HG03175 (cell line): ENCODE measurements at regions not wholly inside any gene's neighbourhood (a gene's known extent, or its start where the extent isn't known, plus 50 kb on each side); places are given as distances from the start of the nearest gene placed in this dataset.
"Not testable (repeated sequence)": the region's sequence is repeated elsewhere in the genome, so short reads cannot be mapped to it uniquely, and the experiment has no call there.

ENCODE experiments used
- ATAC-seq: cut with Tn5 transposase; IDR thresholded peaks from one replicate; pipeline ENCODE4 v1.9.1; 2021; ENCODE audit warnings: mild to moderate bottlenecking, moderate library complexity; ENCODE audit not compliant: unreplicated experiment

DNA sequence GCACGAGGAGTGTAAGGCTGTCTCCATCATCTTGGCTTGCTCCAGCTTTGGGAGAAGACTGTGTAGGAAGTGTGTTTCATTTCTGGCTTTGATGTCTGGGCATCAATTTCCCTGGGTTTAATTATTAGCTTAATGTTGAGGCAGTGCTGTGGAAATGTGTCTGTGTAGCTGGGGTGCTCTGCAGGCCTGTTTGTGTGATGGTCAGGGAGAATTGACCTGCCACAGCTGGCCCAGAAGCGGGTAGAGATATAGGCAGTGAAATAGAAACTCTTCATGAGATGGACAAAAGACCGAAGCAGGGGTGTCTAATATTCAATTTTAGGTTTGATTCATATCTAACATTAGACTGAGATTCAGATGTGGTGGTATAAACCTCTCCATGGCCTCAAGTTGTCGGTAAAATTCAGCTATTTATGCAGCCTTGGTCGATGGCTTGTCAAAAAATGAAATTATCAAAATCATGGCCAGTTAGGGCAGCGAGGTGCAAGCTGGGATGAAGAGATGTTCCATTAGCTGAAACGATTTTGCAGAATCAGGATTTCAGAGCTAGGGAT lies 95.3 kb upstream of the SNX9 start:
- ATAC-seq: no peak

DNA sequence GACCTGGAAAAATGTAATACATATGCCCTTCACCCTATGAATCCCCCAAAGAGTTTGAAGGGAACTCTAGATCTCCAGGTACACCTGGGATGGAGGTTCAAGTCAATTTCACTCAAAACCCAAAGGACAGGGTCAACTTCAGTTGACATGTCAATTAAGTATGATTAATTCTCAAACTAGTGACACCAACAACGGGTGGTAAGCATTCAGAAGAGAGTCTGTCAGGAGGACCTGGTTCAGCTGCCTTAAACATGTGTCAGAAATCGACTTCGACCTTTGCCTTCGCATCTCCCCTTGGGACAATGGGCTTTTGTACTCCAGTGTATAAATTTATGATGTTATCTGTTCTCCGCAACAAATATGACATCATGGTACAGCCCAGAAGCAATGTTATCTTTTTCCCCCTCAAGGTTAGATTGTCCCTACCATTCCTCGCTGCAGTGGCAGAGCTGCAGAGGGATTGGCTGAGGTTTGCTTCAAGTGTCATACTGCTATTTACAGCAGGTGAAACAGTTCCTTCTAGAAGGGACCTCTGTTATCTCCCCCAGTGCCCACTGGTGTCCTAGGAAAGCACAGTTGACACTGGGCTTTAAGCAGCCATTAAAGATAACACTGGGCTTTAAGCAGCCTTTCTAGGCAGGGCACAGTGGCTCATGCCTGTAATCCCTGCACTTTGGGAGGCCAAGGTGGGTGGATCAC lies 94.7 kb upstream of the SNX9 start:
- ATAC-seq: no peak

DNA sequence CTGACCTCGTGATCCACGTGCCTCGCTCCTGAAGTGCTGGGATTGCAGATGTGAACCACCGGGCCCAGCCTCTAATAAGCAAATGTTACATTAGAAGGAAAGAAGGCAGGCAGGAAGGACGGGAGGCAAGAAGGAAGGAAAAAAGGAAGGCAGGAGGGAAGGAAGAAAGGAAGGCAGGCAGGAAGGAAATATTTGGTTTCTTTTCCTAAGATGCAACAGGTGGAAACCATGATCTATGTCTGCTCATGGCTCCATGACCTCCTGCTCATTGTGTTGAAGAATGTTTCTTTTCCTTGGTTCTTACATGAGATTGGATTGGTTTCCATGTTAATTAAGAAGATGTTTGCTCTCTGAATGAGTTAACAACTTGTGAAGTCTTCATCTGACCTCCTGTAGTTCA lies 91.8 kb upstream of the SNX9 start:
- no peak for ATAC-seq

DNA sequence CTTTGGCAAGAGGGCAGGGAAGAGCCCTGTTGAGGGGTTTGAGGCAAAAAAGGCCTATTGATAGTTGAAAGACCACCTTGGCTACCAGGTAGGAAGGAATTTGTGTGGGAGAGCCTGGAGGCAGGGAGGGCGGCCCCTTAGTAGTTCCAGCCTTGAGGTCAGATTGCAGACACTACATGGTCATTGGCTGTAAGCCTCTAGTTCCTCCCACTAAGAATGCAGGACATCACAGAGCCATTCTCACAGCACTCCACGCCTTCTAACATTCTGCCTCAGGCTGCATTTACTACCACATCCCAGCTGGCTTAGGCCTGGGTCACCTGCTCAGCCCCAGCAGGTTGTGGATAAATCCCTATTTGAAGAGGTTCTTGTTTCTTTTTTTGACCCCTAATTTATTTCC lies 91.0 kb upstream of the SNX9 start:
- ATAC-seq: no peak

DNA sequence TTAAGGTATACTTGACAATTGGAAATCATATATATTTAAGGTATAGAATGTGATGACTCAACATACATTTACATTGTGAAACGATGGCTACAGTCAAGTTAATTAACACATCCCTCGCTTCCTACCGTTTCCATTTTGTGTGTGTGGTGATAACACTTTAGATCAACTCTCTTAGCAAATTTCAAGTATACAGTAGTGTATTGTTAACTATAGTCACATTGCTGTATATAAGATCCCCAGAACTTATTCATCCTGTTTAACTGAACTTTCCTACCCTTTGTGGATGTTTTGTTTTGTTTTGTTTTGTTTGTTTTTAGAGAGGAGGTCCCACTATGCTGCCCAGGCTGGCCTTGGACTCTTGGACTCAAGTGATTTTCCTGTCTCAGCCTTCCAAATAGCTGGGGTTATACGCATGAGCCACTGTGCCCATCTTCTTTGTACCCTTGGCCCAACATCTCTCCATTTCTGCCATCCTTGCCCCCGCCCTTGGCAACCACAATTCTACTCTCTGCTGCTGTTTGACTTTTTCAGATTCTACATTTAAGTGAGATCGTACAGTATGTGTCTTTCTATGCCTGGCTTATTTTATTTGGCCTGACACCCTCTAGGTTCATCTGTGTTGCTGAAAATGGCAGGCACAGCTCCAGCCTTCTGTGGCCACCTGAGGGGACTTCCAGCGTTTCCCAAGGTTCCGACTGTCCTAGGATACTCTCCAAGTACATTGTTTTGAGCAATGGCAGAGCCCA lies 90.5 kb upstream of the SNX9 start:
- no peak for ATAC-seq

DNA sequence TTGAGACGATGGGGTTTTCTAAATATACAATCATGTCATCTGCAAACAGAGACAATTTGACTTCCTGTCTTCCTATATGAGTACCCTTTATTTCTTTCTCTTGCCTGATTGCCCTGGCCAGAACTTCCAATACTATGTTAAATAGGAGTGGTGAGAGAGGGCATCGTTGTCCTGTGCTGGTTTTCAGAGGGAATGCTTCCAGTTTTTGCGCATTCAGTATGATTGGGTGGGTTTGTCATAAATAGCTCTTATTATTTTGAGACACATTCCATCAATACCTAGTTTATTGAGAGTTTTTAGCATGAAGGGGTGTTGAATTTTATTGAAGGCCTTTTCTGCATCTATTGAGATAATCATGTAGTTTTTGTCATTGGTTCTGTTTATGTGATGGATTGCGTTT lies 86.5 kb upstream of the SNX9 start:
- not testable (repeated sequence) for ATAC-seq

DNA sequence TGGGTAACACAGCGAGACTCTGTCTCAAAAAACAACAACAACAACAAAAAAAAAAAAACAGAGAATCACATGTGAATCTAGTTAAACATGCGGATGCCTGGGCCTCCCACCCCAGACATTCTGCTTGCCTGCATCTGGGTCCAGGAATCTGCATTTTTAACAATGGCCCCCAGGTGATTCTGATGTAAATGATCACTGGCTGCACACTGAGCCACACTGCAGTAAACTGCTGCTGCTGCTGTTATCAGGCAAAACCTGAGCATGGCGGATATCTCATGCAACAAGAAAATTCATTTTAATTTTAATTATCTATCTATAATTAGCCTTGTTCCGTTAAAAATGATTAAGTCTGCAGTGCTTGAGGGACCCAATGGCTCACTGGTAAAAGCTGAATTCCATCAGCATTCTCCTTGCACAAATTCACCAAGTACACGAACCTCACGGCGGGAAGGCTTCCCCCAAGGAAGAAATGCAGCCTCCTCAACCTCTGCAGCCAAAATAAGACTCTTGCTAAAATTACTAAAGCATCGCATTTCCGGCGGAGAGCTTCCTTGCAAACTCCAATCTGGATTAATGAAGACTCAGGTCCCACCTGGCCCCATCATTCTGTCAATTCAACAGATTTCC lies 81.6 kb upstream of the SNX9 start:
- ATAC-seq: no peak

DNA sequence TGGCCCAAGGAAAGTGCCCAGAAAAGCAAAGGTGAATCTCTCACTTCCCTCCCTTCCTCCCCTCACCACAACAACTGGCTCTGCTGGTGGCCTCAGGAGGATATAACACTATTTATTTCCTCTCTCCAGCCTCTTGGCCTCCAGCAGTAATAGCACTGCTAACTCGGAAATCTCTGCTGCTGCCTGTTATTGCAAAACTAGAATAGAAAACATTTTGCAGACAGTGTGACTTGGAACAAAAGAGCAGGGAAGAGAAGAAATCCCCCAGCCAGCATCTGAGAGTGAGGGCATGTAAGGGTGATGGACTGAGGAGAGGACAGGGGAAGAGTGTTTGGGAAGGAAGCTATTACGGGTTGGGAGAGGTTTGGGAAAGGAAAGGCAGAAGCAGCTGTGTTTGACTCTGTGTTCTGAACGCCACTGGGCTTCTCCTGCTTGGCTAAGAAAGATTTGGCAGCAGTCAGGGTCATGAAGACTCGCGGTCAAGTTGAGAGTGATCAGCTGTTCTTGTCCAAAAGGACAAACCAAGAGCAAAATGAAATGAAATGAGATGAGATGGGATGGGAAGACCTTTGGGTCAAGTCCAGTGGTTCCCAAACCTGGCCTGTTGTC lies 81.0 kb upstream of the SNX9 start:
- no peak for ATAC-seq

DNA sequence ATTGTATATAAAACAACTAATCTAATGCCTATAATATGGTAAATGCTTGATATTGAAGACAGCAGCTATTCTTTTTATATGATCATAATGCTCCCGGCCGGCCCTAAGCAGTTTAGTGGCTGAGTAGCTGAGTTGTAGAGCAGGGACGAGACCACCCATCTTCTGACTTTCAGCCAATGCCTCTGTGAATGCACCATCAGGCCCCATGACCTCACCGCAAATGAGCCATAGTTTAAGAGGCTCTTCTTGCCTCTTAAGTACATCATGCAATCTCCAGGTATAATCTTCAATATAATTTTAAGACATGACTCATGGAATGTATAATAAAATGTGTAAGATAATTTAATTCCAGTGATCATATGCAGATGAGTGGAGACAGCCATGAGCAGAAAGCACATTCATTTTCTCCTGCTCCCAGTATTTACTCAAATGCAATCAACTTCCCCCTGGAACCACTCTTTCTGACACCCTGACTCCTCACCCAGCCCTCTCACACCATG lies 78.9 kb upstream of the SNX9 start:
- no peak for ATAC-seq

DNA sequence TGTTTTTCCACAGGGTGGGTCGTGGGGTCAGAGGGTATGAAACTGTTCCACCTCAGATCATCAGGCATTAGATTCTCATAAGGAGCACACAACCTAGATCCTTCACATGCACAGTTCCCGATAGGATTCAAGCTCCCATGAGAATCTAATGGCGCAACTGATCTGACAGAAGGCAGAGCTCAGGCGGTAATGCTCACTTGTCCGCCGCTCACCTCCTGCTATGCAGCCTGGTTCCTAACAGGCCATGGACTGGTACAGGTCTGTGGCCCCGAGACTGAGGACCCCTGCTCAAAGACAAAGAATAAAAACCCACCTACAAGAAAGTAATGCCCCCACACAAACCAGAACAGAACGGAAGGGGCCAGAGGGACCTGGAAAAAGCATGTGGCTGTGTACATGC lies 76.1 kb upstream of the SNX9 start:
- ATAC-seq: no peak

DNA sequence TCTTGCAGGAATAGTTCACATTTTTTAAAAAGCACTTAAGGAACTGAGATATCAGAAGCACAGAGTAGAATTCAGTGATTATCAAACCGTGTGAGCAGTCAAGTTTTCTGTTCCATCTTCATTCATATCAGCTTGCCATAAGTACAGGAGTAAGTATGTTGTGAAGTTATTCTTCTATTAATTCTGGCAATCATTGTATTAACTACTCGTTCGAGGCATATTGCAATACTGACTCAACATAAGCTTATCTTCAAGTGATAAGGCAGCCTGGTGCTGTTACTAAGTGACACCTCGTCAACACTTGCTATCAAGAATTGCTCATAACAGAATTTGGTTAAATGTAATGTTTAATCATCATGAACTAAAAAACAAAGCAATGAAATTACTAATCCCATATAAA lies 75.7 kb upstream of the SNX9 start:
- ATAC-seq: no peak

DNA sequence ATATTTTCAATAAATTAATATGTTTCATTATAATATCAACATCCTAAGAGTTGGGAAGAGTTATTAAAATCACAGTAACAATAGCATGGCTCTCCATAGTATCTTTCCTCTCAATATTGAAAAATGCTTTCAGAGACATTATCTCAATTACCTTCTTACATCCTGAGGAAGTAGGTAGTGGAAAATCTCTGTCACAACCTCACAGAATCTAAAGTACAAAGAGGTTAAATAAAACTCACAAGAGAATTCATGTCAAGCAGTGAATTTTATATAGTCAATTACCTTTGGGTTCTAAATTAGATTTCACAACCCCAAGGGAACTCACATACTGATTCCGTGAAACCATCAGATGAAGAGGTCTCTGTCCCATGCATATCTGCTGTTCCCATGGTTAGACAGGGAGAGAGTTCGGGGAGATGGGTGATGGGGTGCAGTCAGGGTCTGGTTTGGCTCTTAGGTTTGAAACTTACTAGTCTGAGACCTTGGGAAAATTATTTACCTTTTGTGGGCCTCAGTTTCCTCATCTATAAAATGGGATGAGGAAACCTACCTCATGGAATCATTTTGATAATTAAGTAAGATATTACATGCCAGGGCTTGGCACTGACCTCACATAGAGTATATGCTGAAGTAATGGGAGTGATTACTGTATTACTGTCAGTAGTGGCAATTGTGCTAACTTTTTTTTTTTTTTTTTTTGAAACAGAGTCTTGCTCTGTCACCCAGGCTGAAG lies 74.0 kb upstream of the SNX9 start:
- no peak for ATAC-seq

DNA sequence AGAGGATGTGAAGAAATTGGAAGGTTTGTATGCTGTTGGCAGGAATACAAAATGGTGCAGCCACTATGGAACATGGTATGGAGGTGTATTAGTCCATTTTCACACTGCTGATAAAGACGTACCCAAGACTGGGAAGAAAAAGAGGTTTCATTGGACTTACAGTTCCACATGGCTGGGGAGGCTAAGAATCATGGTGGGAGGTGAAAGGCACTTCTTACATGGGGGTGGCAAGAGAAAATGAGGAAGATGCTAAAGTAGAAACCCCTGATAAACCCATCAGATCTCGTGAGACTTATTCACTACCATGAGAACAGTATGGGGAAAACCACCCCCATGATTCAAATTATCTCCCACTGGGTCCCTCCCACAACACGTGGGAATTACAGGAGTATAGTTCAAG lies 72.1 kb upstream of the SNX9 start:
- ATAC-seq: not testable (repeated sequence)

DNA sequence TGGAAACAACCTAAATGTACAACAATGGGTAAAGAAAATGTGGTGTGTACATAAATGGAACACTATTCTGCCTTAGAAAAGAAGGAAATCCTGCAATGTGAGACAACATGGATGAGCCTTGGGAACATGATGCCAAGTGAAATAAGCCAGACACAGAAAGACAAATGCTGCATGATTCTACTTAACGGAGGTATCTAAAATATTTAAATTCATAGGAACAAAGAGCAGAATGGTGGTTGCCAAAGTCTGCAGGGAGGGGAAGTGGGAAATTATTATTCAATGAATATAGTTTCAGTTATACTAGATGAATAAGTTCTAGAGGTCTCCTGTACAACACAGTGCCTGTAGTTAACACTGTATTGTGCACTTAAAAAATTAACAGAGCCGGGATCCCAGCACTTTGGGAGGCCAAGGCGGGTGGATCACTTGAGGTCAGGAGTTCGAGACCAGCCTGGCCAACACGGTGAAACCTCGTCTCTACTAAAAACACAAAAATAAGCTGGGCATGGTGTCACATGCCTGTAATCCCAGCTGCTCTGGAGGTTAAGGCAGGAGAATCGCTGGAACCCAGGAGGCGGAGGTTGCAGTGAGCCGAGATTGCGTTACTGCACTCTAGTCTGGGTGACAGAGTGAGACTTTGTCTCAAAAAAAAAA lies 71.4 kb upstream of the SNX9 start:
- ATAC-seq: no peak

DNA sequence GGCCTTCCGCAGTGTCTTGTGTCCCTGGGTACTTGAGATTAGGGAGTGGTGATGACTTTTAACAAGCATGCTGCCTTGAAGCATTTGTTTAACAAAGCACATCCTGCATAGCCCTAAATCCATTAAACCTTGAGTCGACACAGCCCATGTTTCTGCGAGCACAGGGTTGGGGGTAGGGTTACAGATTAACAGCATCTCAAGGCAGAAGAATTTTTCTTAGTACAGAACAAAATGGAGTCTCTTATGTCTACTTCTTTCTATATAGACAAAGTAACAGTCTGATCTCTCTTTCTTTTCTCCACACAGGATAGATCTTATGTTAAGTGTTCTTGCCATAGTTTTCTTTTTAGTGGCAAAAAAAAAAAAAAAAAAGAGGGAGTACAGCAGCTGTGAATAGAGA lies 70.2 kb upstream of the SNX9 start:
- ATAC-seq: not testable (repeated sequence)

DNA sequence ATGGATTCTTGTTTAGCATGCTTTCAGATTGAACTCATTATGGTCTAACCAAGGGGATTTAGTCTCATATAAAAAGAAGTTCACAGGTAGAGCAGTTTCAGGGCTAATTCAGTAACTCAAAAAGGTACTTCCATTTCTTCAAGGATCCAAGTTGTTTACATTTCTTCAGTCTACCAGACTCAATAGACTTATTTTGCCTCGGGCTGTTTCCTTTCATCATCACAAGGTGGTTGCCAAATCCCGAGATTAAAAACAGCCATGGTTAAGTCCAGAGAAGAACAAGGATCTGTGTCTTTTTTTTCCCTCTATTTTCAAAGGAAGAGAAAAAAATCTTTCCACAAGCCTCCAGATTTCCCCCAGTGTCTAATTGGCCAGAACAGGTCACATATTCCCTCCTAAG lies 69.8 kb upstream of the SNX9 start:
- ATAC-seq: no peak

DNA sequence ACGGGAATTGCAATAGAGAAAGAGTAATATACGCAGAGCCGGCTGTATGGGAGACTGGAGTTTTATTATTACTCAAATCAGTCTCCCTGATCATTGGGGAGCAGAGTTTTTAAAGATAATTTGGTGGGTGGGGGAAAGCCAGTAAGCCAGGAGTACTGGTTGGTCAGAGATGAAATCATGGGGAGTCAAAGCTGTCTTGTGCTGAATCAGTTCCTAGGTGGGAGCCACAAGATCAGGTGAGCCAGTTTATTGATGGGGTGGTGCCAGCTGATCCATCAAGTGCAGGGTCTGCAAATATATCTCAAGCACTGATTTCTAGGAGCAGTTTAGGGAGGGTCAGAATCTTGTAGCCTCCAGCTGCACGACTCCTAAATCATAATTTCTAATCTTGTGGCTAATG lies 69.2 kb upstream of the SNX9 start:
- not testable (repeated sequence) for ATAC-seq

DNA sequence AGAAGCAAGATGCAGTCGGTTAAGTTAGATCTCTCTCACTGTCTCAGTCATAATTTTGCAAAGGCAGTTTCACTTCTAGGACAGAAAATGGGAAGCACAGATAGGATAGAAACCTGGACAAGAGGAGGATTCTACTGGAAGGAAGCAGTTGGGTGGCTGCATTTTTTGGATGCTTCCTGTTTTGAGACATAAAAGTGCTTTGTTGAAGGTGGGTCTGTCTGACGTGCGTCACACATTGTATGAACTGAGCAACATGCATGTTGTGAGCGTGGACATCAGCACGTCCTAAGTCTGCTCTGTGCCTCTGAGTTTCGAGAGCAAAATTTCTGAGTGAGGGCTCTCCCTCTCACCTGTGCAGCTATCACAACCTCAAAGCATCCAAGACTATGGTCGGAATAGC lies 68.7 kb upstream of the SNX9 start:
- ATAC-seq: no peak

DNA sequence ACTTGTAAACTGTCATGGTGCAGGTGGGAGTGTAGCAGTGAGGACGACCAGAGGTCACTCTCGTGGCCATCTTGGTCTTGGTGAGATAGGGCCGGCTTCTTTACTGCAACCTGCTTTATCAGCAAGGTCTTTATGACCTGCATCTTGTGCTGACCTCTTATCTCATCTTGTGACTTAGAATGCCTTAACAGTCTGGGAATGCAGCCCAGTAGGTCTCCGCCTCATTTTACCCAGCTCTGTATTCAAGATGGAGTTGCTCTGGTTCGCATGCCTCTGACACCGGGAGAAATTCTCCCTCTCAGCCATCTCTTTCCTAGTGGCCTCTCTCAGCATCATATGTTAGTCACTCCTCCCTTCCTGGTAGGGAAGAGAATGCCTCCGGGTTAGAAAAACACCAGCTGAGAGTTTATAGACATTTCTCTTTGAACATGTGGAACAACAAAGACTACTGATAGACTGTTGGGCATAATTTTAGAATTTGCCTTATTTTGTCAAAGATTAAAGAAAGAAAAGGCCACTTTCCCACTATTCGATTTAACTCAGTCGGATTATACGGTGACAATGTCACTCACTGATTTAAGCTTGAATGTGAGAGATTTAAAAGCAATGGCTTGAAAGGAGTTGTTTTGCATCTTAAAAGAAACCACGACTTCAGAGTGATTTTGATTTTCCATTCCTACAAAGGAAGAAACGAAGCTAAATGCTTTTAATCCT lies 67.9 kb upstream of the SNX9 start:
- ATAC-seq: no peak
